Activated CD4-positive, alpha-beta memory T cell treated with anti-CD3 and anti-CD28 coated beads, Interleukin-2, amount 10 ng/mL, durations not matched to agents 7 days and 5 days (primary cell): ENCODE measurements at regions not wholly inside any gene's neighbourhood (a gene's known extent, or its start where the extent isn't known, plus 50 kb on each side); places are given as distances from the start of the nearest gene placed in this dataset.

Experiments
- CTCF ChIA-PET: fragments of 350-600 bp; sonication (Branson Sonifier 250); formaldehyde crosslinking; loops from one replicate; lab custom pipeline; 2021; ENCODE audit warnings: antibody characterized with exemption, inconsistent platforms; lab: Charles Lee
- POLR2A ChIA-PET: fragments of 350-600 bp; sonication (Branson Sonifier 250); formaldehyde crosslinking; loops from one replicate; lab custom pipeline; 2021; ENCODE audit warnings: antibody characterized with exemption; lab: Charles Lee
- DNase-seq: peaks from one replicate; pipeline ENCODE4 v3.0.0-alpha.2; 2020
- H3K27ac Mint-ChIP-seq: one replicate; pipeline ENCODE4 v1.8.0; 2021; ENCODE audit warnings: mild to moderate bottlenecking, mixed read lengths
- H3K27me3 Mint-ChIP-seq: one replicate; pipeline ENCODE4 v1.8.0; 2021; ENCODE audit warnings: mixed read lengths
- H3K36me3 Mint-ChIP-seq: one replicate; pipeline ENCODE4 v1.8.0; 2021; ENCODE audit warnings: low read depth, mixed read lengths
- H3K4me1 Mint-ChIP-seq: one replicate; pipeline ENCODE4 v1.8.0; 2021; ENCODE audit warnings: mixed read lengths
- H3K4me3 Mint-ChIP-seq: one replicate; pipeline ENCODE4 v1.8.0; 2021; ENCODE audit warnings: mild to moderate bottlenecking, mixed read lengths
- H3K9me3 Mint-ChIP-seq: one replicate; pipeline ENCODE4 v1.8.0; 2021; ENCODE audit warnings: mixed read lengths

GRCh38 chr2:187150670-187151069 lies 297.4 kb downstream of the CALCRL start:
- peaks cover 4% of the 10 kb centered on the region for H3K9me3 Mint-ChIP-seq
- no peak for DNase-seq
- no peaks in the 10 kb centered on the region for H3K36me3 Mint-ChIP-seq
- no peak overlapping the region for H3K4me3 Mint-ChIP-seq
- no peaks in the 10 kb centered on the region for H3K27me3 Mint-ChIP-seq
- CTCF ChIA-PET, result no interaction called here
- H3K4me1 Mint-ChIP-seq, result no peaks in the 10 kb centered on the region
- no peak overlapping the region for H3K27ac Mint-ChIP-seq
- POLR2A ChIA-PET, result no interaction called here

GRCh38 chr2:187148059-187148714 lies 299.2 kb upstream of the ZSWIM2 start:
- Mint-ChIP-seq H3K9me3 (no peaks in the 10 kb centered on the region), H3K36me3 (no peaks in the 10 kb centered on the region), H3K4me1 (no peaks in the 10 kb centered on the region), H3K4me3 (no peak overlapping the region), H3K27me3 (no peaks in the 10 kb centered on the region), H3K27ac (no peak overlapping the region)
- CTCF ChIA-PET, result no interaction called here
- POLR2A ChIA-PET, result no interaction called here
- no peak for DNase-seq

DNA sequence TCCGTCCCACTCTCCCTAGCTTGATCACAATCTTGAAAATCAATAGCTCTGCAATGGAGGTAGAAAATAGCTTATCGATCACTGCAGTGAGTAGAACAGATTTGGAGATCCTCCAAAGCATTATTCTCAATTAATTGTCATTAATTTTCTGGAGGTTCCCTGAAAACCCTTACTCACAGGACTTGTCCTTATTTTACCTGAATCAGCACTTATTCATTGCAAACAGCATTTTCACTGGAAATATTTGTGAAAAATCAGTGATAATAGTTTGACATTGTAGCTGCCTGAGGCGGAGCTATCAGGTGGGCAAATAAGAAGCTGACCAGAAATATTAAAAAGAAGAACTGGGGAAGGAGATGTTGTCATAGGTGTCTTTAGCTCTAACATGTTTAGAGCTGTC lies 294.6 kb upstream of the ZSWIM2 start:
- ChIA-PET POLR2A (no interaction called here), CTCF (interaction anchor here (0.6 kb wide), 1 partner anchor 1787 kb away, joined by 3 read pairs; no protein-coding TSS in a partner anchor)
- no peaks in the 10 kb centered on the region for H3K27me3 Mint-ChIP-seq
- no peak overlapping the region for H3K4me3 Mint-ChIP-seq
- H3K9me3 Mint-ChIP-seq, result no peaks in the 10 kb centered on the region
- H3K36me3 Mint-ChIP-seq, result no peaks in the 10 kb centered on the region
- DNase-seq, result no peak
- no peaks in the 10 kb centered on the region for H3K4me1 Mint-ChIP-seq
- H3K27ac Mint-ChIP-seq, result no peak overlapping the region

GRCh38 chr2:187139469-187139868 lies 290.5 kb upstream of the ZSWIM2 start:
- no peaks in the 10 kb centered on the region for H3K27me3 Mint-ChIP-seq
- H3K4me1 Mint-ChIP-seq, result no peaks in the 10 kb centered on the region
- ChIA-PET CTCF (no interaction called here), POLR2A (no interaction called here)
- H3K27ac Mint-ChIP-seq, result no peak overlapping the region
- H3K36me3 Mint-ChIP-seq, result no peaks in the 10 kb centered on the region
- no peak overlapping the region for H3K4me3 Mint-ChIP-seq
- no peaks in the 10 kb centered on the region for H3K9me3 Mint-ChIP-seq
- no peak for DNase-seq

- H3K36me3 Mint-ChIP-seq, result no peaks in the 10 kb centered on the region
- H3K4me1 Mint-ChIP-seq, result no peaks in the 10 kb centered on the region
- no peak overlapping the region for H3K27ac Mint-ChIP-seq
- no peaks in the 10 kb centered on the region for H3K9me3 Mint-ChIP-seq
- ChIA-PET POLR2A (no interaction called here), CTCF (no interaction called here)
- no peak overlapping the region for H3K4me3 Mint-ChIP-seq
- DNase-seq, result no peak
- H3K27me3 Mint-ChIP-seq, result no peaks in the 10 kb centered on the region
Observed at GRCh38 chr2:187138265-187138664, 289.3 kb upstream of the ZSWIM2 start.

DNA sequence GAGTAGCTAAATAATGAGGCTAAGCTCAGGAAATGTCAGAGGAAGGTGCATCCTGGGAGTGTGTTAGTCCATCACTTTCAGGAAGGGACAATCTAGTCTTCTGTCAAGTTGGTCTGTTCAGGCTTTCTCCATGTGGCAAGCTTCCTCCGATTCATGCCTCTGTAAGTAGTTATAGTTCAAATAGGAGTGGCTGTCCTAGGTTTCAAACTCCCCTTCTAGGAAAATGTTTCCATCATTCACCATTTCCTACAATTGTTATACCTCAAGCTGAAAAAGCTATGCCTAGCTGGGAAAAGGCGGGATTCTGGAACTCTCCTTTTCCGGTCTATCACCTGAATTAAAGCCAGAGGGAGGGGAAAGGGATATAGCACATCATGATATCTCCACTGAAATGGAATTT lies 287.7 kb upstream of the ZSWIM2 start:
- POLR2A ChIA-PET, result no interaction called here
- H3K36me3 Mint-ChIP-seq, result no peaks in the 10 kb centered on the region
- CTCF ChIA-PET, result no interaction called here
- H3K9me3 Mint-ChIP-seq, result no peaks in the 10 kb centered on the region
- H3K4me3 Mint-ChIP-seq, result no peak overlapping the region
- DNase-seq, result no peak
- no peak overlapping the region for H3K27ac Mint-ChIP-seq
- H3K4me1 Mint-ChIP-seq, result no peaks in the 10 kb centered on the region
- no peaks in the 10 kb centered on the region for H3K27me3 Mint-ChIP-seq

DNA sequence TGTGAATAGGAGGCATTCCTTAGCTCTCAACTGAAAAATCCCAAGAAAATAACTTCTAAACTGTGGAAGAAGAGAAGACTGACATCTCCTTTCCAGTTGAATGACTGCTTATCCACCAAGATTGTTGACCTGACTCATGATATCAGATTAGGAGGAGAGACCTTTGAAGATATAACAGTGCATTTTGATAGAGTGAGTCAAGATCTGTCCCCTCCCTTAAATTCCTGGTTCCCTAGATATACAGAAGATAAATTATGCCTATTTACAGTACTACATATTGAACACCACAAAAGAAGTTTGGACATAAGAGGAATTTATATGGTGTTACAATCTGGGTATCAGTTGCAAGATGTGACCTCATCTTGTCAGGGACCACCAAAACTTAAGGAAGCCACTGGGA lies 285.3 kb upstream of the ZSWIM2 start:
- DNase-seq, result no peak
- CTCF ChIA-PET, result no interaction called here
- H3K36me3 Mint-ChIP-seq, result no peaks in the 10 kb centered on the region
- POLR2A ChIA-PET, result no interaction called here
- H3K27ac Mint-ChIP-seq, result no peak overlapping the region
- H3K4me1 Mint-ChIP-seq, result no peaks in the 10 kb centered on the region
- H3K9me3 Mint-ChIP-seq, result peaks cover 2% of the 10 kb centered on the region
- H3K4me3 Mint-ChIP-seq, result no peak overlapping the region
- H3K27me3 Mint-ChIP-seq, result no peaks in the 10 kb centered on the region

- no peak overlapping the region for H3K27ac Mint-ChIP-seq
- no peak for DNase-seq
- H3K9me3 Mint-ChIP-seq, result peaks cover 2% of the 10 kb centered on the region
- ChIA-PET POLR2A (no interaction called here), CTCF (no interaction called here)
- no peaks in the 10 kb centered on the region for H3K36me3 Mint-ChIP-seq
- no peaks in the 10 kb centered on the region for H3K4me1 Mint-ChIP-seq
- H3K4me3 Mint-ChIP-seq, result no peak overlapping the region
- no peaks in the 10 kb centered on the region for H3K27me3 Mint-ChIP-seq
Observed at GRCh38 chr2:187129868-187130267, 280.9 kb upstream of the ZSWIM2 start.

DNA sequence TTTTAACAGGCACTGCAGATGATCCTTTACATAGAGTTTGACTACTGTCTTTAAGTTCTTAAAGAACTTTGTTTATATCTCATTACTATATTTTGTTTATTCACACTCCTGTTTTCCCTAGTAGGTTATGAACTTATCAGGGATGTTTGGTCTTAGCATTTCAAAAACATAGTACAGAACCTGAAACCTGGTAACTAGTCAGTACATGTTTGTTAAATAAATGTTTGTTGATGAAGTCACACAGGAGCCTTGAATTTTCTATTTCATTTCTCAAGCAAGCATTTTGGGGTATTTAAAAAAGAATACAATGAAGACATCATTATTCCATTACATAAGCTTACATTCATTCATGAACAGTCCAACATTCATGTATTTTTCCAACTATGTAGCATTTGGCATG lies 280.3 kb upstream of the ZSWIM2 start:
- no peak overlapping the region for H3K4me3 Mint-ChIP-seq
- no peaks in the 10 kb centered on the region for H3K27me3 Mint-ChIP-seq
- H3K9me3 Mint-ChIP-seq, result peaks cover 2% of the 10 kb centered on the region
- ChIA-PET POLR2A (no interaction called here), CTCF (no interaction called here)
- no peak overlapping the region for H3K27ac Mint-ChIP-seq
- H3K36me3 Mint-ChIP-seq, result no peaks in the 10 kb centered on the region
- DNase-seq, result no peak
- no peaks in the 10 kb centered on the region for H3K4me1 Mint-ChIP-seq

GRCh38 chr2:187126247-187127005 lies 277.5 kb upstream of the ZSWIM2 start:
- H3K9me3 Mint-ChIP-seq, result peaks cover 2% of the 10 kb centered on the region
- no peaks in the 10 kb centered on the region for H3K4me1 Mint-ChIP-seq
- H3K27me3 Mint-ChIP-seq, result no peaks in the 10 kb centered on the region
- no peak overlapping the region for H3K27ac Mint-ChIP-seq
- no peaks in the 10 kb centered on the region for H3K36me3 Mint-ChIP-seq
- POLR2A ChIA-PET, result no interaction called here
- no peak overlapping the region for H3K4me3 Mint-ChIP-seq
- CTCF ChIA-PET, result no interaction called here
- no peak for DNase-seq

- Mint-ChIP-seq H3K4me3 (no peak overlapping the region), H3K27me3 (no peaks in the 10 kb centered on the region), H3K4me1 (no peaks in the 10 kb centered on the region), H3K9me3 (no peaks in the 10 kb centered on the region), H3K36me3 (no peaks in the 10 kb centered on the region), H3K27ac (no peak overlapping the region)
- DNase-seq, result no peak
- ChIA-PET POLR2A (no interaction called here), CTCF (no interaction called here)
Observed at GRCh38 chr2:187125318-187125717, 276.3 kb upstream of the ZSWIM2 start.

DNA sequence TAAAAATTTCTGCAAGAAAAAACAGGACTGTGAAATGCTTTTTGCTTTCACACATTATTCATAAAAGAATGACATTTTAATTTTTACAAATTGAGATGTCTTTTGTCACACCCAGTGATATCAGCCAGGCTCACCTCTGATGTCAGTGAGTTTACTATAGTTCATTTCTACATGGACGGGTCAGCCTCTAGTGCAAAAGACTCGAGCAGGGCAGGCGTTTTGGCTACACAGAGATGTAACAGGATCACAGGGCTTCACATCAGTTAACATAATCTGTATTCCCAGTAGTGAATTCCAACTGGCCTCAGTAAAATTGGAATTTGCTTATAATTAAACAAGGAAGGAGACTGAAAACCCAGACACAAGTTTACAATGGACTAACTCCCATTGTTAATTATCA lies 275.6 kb upstream of the ZSWIM2 start:
- peaks cover 4% of the 10 kb centered on the region for H3K9me3 Mint-ChIP-seq
- CTCF ChIA-PET, result no interaction called here
- no peaks in the 10 kb centered on the region for H3K4me1 Mint-ChIP-seq
- POLR2A ChIA-PET, result no interaction called here
- no peak for DNase-seq
- no peak overlapping the region for H3K4me3 Mint-ChIP-seq
- no peaks in the 10 kb centered on the region for H3K27me3 Mint-ChIP-seq
- H3K36me3 Mint-ChIP-seq, result no peaks in the 10 kb centered on the region
- H3K27ac Mint-ChIP-seq, result no peak overlapping the region

GRCh38 chr2:187118331-187119099 lies 269.5 kb upstream of the ZSWIM2 start:
- H3K36me3 Mint-ChIP-seq, result no peaks in the 10 kb centered on the region
- ChIA-PET POLR2A (no interaction called here), CTCF (no interaction called here)
- DNase-seq, result no peak
- no peak overlapping the region for H3K4me3 Mint-ChIP-seq
- H3K27ac Mint-ChIP-seq, result no peak overlapping the region
- H3K4me1 Mint-ChIP-seq, result no peaks in the 10 kb centered on the region
- H3K9me3 Mint-ChIP-seq, result peaks cover 4% of the 10 kb centered on the region
- no peaks in the 10 kb centered on the region for H3K27me3 Mint-ChIP-seq
